Tibial artery (tissue), 4 donors: ENCODE measurements at regions not wholly inside any gene's neighbourhood (a gene's known extent, or its start where the extent isn't known, plus 50 kb on each side); places are given as distances from the start of the nearest gene placed in this dataset.

Experiments
- DNase-seq, 2 donors: peaks; one replicate each; pipeline ENCODE4 v3.0.0-alpha.2; 2019
- H3K27ac ChIP-seq, 2 donors: fragments of 200-600 bp; sonication (generic) in 1 of 2; 1 replicate in 1 of 2; 2 replicates in 1 of 2; pipeline ENCODE4 v1.5.1; 2018 to 2019; ENCODE audit warnings: mild to moderate bottlenecking in 1 of 2
- H3K27me3 ChIP-seq, 2 donors: fragments of 200-600 bp; sonication (generic) in 1 of 2; one replicate each; pipeline versions ENCODE4 v1.5.1 to v1.6.0; 2016 to 2019
- H3K36me3 ChIP-seq, 3 donors: fragments of 200-600 bp; sonication (generic) in 2 of 3; one replicate each; pipeline ENCODE4 v1.5.1; 2016 to 2019; ENCODE audit warnings: mild to moderate bottlenecking in 2 of 3
- H3K4me1 ChIP-seq, 4 donors: fragments of 200-600 bp; sonication (generic) in 2 of 4; 1 replicate in 3 of 4; 2 replicates in 1 of 4; pipeline ENCODE4 v1.5.1; 2016 to 2019
- H3K4me3 ChIP-seq, 2 donors: fragments of 200-600 bp; sonication (generic) in 1 of 2; 1 replicate in 1 of 2; 2 replicates in 1 of 2; pipeline ENCODE4 v1.5.1; 2018 to 2019; ENCODE audit warnings: mild to moderate bottlenecking in 2 of 2
- H3K9me3 ChIP-seq, 3 donors: fragments of 200-600 bp; sonication (generic) in 1 of 3; one replicate each; pipeline ENCODE4 v1.5.1; 2016 to 2019
- CTCF ChIP-seq, 2 experiments: fragments of 200-600 bp in 1 of 2; fragments of 450-650 bp in 1 of 2; IDR thresholded peaks; one replicate each; pipeline ENCODE4 v1.5.1; 2017 to 2019; ENCODE audit warnings: antibody characterized with exemption in 2 of 2, mild to moderate bottlenecking in 1 of 2, moderate library complexity in 1 of 2
- intact Hi-C: fragments of 100-400 bp; cut with DNase I; formaldehyde crosslinking; loops from one replicate; pipeline ENCODE4 v1.15.0; 2023; ENCODE audit warnings: low total_unique reads

DNA sequence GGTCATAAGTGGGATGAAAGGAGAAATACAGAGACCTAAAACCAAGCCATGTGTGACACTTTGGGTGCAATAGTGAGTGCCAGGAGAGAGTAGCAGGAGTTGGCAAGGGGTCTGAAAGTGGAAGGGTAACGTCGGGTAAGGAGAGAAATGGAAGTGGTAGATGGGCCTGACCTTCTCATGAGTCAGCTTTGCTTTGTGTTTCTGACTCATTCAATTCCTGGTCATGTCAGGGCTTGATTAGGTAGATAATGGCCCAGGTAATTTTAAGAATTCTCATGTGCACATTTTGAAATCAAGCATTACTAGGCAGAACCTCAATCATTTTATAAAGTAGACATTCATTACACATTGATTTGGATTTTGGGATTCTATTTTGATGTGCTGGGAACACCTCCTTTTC is 262.5 kb downstream of the SOX2 start:
- intact Hi-C loops, result no loop called here
- H3K4me1 ChIP-seq, result no peaks in the 10 kb centered on the region
- no peak for TF ChIP-seq CTCF (IDR thresholded peaks at IDR 0.05)
- H3K27ac ChIP-seq, result no peak overlapping the region
- no peaks in the 10 kb centered on the region for H3K36me3 ChIP-seq
- DNase-seq, result no peak
- no peaks in the 10 kb centered on the region for H3K27me3 ChIP-seq
- no peaks in the 10 kb centered on the region for H3K9me3 ChIP-seq
- H3K4me3 ChIP-seq, result no peak overlapping the region

GRCh38 chr3:181976526-181976925 is 264.8 kb downstream of the SOX2 start:
- intact Hi-C loops, result no loop called here
- Histone ChIP-seq H3K27ac (no peak overlapping the region), H3K4me1 (no peaks in the 10 kb centered on the region), H3K36me3 (no peaks in the 10 kb centered on the region), H3K27me3 (no peaks in the 10 kb centered on the region), H3K9me3 (no peaks in the 10 kb centered on the region), H3K4me3 (no peak overlapping the region)
- TF ChIP-seq CTCF (IDR thresholded peaks at IDR 0.05), result no peak
- no peak for DNase-seq

GRCh38 chr3:181985386-181985785 is 273.7 kb downstream of the SOX2 start:
- Histone ChIP-seq H3K27me3 (no peaks in the 10 kb centered on the region), H3K9me3 (no peaks in the 10 kb centered on the region), H3K27ac (no peak overlapping the region), H3K4me1 (no peaks in the 10 kb centered on the region), H3K4me3 (no peak overlapping the region), H3K36me3 (no peaks in the 10 kb centered on the region)
- no peak for DNase-seq
- intact Hi-C loops, result no loop called here
- no peak for TF ChIP-seq CTCF (IDR thresholded peaks at IDR 0.05)

DNA sequence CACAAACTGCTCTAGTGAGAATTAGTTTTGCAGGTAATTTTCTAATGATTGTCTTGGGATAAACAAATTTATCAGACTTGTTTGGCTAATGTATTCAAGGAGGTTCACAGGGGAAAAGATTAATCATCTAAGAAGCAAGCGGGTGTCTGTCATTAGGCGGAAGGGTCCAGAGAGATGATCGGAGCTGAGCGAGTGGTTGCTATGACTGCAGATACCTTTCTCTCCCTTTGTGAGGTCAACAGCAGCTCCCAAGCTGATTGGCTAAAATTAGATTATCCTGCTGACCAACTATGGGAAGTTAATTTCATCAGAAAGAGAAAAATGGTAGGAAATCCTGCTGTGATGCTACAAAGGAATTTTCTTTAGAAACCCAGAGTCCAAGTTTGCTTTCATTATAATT is 276.0 kb downstream of the SOX2 start:
- H3K27me3 ChIP-seq, result no peaks in the 10 kb centered on the region
- no peak for TF ChIP-seq CTCF (IDR thresholded peaks at IDR 0.05)
- intact Hi-C loops, result no loop called here
- H3K9me3 ChIP-seq, result no peaks in the 10 kb centered on the region
- no peaks in the 10 kb centered on the region for H3K36me3 ChIP-seq
- no peak for DNase-seq
- no peaks in the 10 kb centered on the region for H3K4me1 ChIP-seq
- no peak overlapping the region for H3K4me3 ChIP-seq
- no peak overlapping the region for H3K27ac ChIP-seq

DNA sequence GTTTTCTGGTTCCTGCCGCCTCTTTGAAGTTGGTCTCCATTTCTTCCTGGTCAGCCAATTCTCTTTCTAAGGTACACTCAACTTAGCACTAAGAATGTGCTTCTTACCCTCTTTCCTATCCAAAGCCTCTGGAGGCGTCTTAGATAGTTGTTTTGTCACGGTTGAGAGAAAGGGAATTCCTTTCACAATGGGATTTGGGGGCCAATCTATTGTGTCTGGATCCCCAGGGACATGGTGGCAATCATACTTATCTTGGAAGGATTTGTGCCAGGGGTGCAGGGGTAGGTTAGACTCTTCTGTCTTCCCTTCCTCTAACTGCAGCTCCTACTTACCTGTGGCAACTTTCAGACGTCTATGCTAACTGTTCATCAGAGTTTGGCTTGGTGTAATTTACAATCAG is 287.1 kb downstream of the SOX2 start:
- peaks cover 0 to 3% of the 10 kb centered on the region in 2 donors for H3K27me3 ChIP-seq
- DNase-seq, result no peak
- no peak overlapping the region for H3K27ac ChIP-seq
- no peak overlapping the region for H3K4me3 ChIP-seq
- TF ChIP-seq CTCF (IDR thresholded peaks at IDR 0.05), result no peak
- no peaks in the 10 kb centered on the region for H3K4me1 ChIP-seq
- no peaks in the 10 kb centered on the region for H3K9me3 ChIP-seq
- intact Hi-C loops, result no loop called here
- H3K36me3 ChIP-seq, result no peaks in the 10 kb centered on the region

GRCh38 chr3:181999314-181999713 is 287.6 kb downstream of the SOX2 start:
- Histone ChIP-seq H3K27ac (no peak overlapping the region), H3K4me3 (no peak overlapping the region), H3K36me3 (no peaks in the 10 kb centered on the region), H3K27me3 (peaks cover 0 to 3% of the 10 kb centered on the region in 2 donors), H3K4me1 (no peaks in the 10 kb centered on the region), H3K9me3 (no peaks in the 10 kb centered on the region)
- intact Hi-C loops, result no loop called here
- DNase-seq, result no peak
- no peak for TF ChIP-seq CTCF (IDR thresholded peaks at IDR 0.05)
